ENCODE measurements at regions not wholly inside any gene's neighbourhood (a gene's known extent, or its start where the extent isn't known, plus 50 kb on each side); places are given as distances from the start of the nearest gene placed in this dataset.

- H3K27me3 ChIP-seq (ENCODE audit: insufficient read depth, low read length) = no peaks in the 10 kb centered on the region
- H3K9ac ChIP-seq (ENCODE audit: extremely low read depth, insufficient read length, low read length) = no peak overlapping the region
- H3K56ac ChIP-seq (ENCODE audit: insufficient read length, low read depth, low read length) = no peak overlapping the region
- no peak overlapping the region for H2BK20ac ChIP-seq (ENCODE audit: low read depth, low read length, poor library complexity, severe bottlenecking)
- Mint-ChIP-seq H3K4me1 (no peaks in the 10 kb centered on the region), H3K36me3 (ENCODE audit: insufficient read depth in 1 of 3, low read depth in 3 of 3) (no peaks in the 10 kb centered on the region), H3K27ac (peak overlapping the region in 1 of 3 experiments; percentile 93; a peak in 2 of 7 replicates), H3K9me3 (peaks cover 0 to 3% of the 10 kb centered on the region in 2 experiments; a peak in 2 of 5 replicates), H3K4me3 (no peak overlapping the region), H3K27me3 (ENCODE audit: low read depth) (no peaks in the 10 kb centered on the region; the same call in 1 of the 2 replicates)
- no peak overlapping the region for H3K4me2 ChIP-seq (ENCODE audit: insufficient read depth, insufficient read length, low read length)
- no peak overlapping the region for H2BK120ac ChIP-seq (ENCODE audit: low read depth, low read length, poor library complexity, severe bottlenecking)
- H3K79me2 ChIP-seq (ENCODE audit: insufficient read depth, low read length) = no peaks in the 10 kb centered on the region
- no peak overlapping the region; the same call in 1 of the 2 replicates for H3K14ac ChIP-seq (ENCODE audit: insufficient read depth, low read length)
- H4K5ac ChIP-seq (ENCODE audit: insufficient read length, low read depth, low read length) = no peak overlapping the region
- H3K27ac ChIP-seq (ENCODE audit: insufficient read length, low read depth, low read length) = no peak overlapping the region
- no peak for TF ChIP-seq CTCF (conservative IDR thresholded peaks at IDR 0.05)
- no peak overlapping the region for H3T11ph ChIP-seq (ENCODE audit: low read length)
- H3K79me1 ChIP-seq (ENCODE audit: insufficient read depth, low read depth, low read length, poor library complexity, severe bottlenecking) = no peaks in the 10 kb centered on the region
- H2AFZ ChIP-seq (ENCODE audit: low read length) = no peak overlapping the region
- H3K4ac ChIP-seq (ENCODE audit: low read depth, low read length) = no peak overlapping the region
- H2BK5ac ChIP-seq (ENCODE audit: insufficient read length, low read length) = no peak overlapping the region
- DNase-seq = no peak
- H3K4me1 ChIP-seq (ENCODE audit: insufficient read depth, low read length) = no peaks in the 10 kb centered on the region
- no peaks in the 10 kb centered on the region for H4K20me1 ChIP-seq (ENCODE audit: control insufficient read depth, insufficient read depth, insufficient read length)
- no peak overlapping the region for H2AK5ac ChIP-seq (ENCODE audit: insufficient read length, low read length)
- WGBS (ENCODE audit: extremely low coverage, insufficient read length, low lambda C conversion rate) = no CpG with 5 or more reads among the region's 10 CpGs
- H2BK15ac ChIP-seq (ENCODE audit: low read depth, low read length) = no peak overlapping the region
- H4K91ac ChIP-seq (ENCODE audit: insufficient read length, low read depth, low read length) = no peak overlapping the region
- H4K8ac ChIP-seq (replicated peaks; ENCODE audit: insufficient read length, low read depth, low read length) = no peak overlapping the region
- no peak overlapping the region for H3K23ac ChIP-seq (ENCODE audit: insufficient read length, low read depth, low read length)
- no peaks in the 10 kb centered on the region for H3K23me2 ChIP-seq (ENCODE audit: insufficient read length, low read depth, low read length, poor library complexity, severe bottlenecking)
- no peaks in the 10 kb centered on the region for H3K9me3 ChIP-seq (ENCODE audit: control insufficient read depth, low read depth, low read length)
- H2BK12ac ChIP-seq (ENCODE audit: insufficient read length, low read depth, low read length) = no peak overlapping the region
- H3K18ac ChIP-seq (ENCODE audit: insufficient read length, low read depth, low read length) = no peak overlapping the region
Measured at GRCh38 chr2:155600914-155601760, 731.4 kb downstream of the NR4A2 start.

Data from H9 (cell line).